K562 (cell line): ENCODE measurements at regions not wholly inside any gene's neighbourhood (a gene's known extent, or its start where the extent isn't known, plus 50 kb on each side); places are given as distances from the start of the nearest gene placed in this dataset.

Source experiments
- BCL6 ChIP-seq: fragments of 250-450 bp; sonication (Bioruptor Pico); IDR thresholded peaks from 2 replicates; pipeline ENCODE4 v1.4.0; 2020
- CTCF ChIP-seq, 3 experiments: IDR thresholded peaks in 2 of 3; conservative IDR thresholded peaks in 1 of 3; 2 replicates each; pipeline ENCODE4 v1.5.1; 2011 to 2012; ENCODE audit warnings: low read length in 3 of 3, mild to moderate bottlenecking in 3 of 3, control low read depth in 2 of 3, improper control_type of control experiment in 1 of 3, inconsistent platforms in 1 of 3, low read depth in 1 of 3, mixed read lengths in 1 of 3, moderate library complexity in 1 of 3; ENCODE audit not compliant: insufficient read depth in 2 of 3
- EP300 ChIP-seq: IDR thresholded peaks from 2 replicates; pipeline ENCODE4 v1.6.1; 2012; ENCODE audit warnings: low read length, improper control_type of control experiment
- FOXK1 ChIP-seq: sonication (generic); formaldehyde crosslinking; IDR thresholded peaks from 2 replicates; pipeline ENCODE4 v1.8.0; 2022; ENCODE audit warnings: missing genetic modification reagents, mild to moderate bottlenecking, borderline replicate concordance
- GTF2F1 ChIP-seq: IDR thresholded peaks from 2 replicates; pipeline ENCODE4 v1.6.1; 2011; ENCODE audit warnings: low read depth, low read length, improper control_type of control experiment
- JUND ChIP-seq, 2 experiments: IDR thresholded peaks; 2 replicates in 1 of 2; 3 replicates in 1 of 2; pipeline ENCODE4 v1.6.1; 2011; ENCODE audit warnings: borderline replicate concordance in 2 of 2, low read depth in 2 of 2, low read length in 2 of 2, improper control_type of control experiment in 1 of 2, missing biosample characterization in 1 of 2, missing genetic modification characterization in 1 of 2, missing genetic modification reagents in 1 of 2
- NR3C1 ChIP-seq: sonication (generic); formaldehyde crosslinking; IDR thresholded peaks from 2 replicates; pipeline ENCODE4 v1.8.1; 2022; ENCODE audit warnings: missing genetic modification reagents
- POLR2A ChIP-seq: fragments of 450-650 bp; conservative IDR thresholded peaks from 2 replicates; pipeline ENCODE4 v1.6.1; 2016
- POLR2AphosphoS5 ChIP-seq: IDR thresholded peaks from 2 replicates; pipeline ENCODE4 v1.6.1; 2011; ENCODE audit warnings: mild to moderate bottlenecking, low read depth, low read length, moderate library complexity; ENCODE audit not compliant: control insufficient read depth, insufficient read depth
- RCOR1 ChIP-seq, 2 experiments: IDR thresholded peaks; 2 replicates each; pipeline ENCODE4 v1.6.1; 2012; ENCODE audit warnings: low read depth in 2 of 2, low read length in 2 of 2, borderline replicate concordance in 1 of 2, improper control_type of control experiment in 1 of 2
- ZKSCAN8 ChIP-seq: fragments of 200-800 bp; sonication (Bioruptor generic); IDR thresholded peaks from 2 replicates; pipeline ENCODE4 v1.6.1; 2016; ENCODE audit warnings: missing genetic modification characterization, missing compliant biosample characterization
- ZNF263 ChIP-seq: sonication (generic); formaldehyde crosslinking; IDR thresholded peaks from 2 replicates; pipeline ENCODE4 v1.8.0; 2022; ENCODE audit warnings: mild to moderate bottlenecking, missing genetic modification reagents, borderline replicate concordance
- ZNF518B ChIP-seq: fragments of 250-450 bp; sonication (Bioruptor Pico); IDR thresholded peaks from 2 replicates; pipeline ENCODE4 v1.5.0; 2021; ENCODE audit warnings: mild to moderate bottlenecking, moderate library complexity

GRCh38 chr21:16047904-16048303, 318.1 kb downstream of the USP25 start:
- no peak for TF ChIP-seq BCL6 (CRISPR knock-in tag)
- TF ChIP-seq POLR2A: no peak
- no peak for TF ChIP-seq ZNF263 (CRISPR knock-in tag)
- no peak for TF ChIP-seq POLR2AphosphoS5
- TF ChIP-seq FOXK1 (CRISPR knock-in tag): no peak
- TF ChIP-seq NR3C1 (CRISPR knock-in tag): no peak
- no peak for TF ChIP-seq ZKSCAN8 (CRISPR knock-in tag)
- TF ChIP-seq GTF2F1: no peak
- TF ChIP-seq CTCF (IDR thresholded peaks at IDR 0.05 in 2 of 3, conservative IDR thresholded peaks at IDR 0.05 in 1 of 3; ENCODE audit: insufficient read depth in 2 of 3, low read depth in 1 of 3, low read length in 3 of 3): no peak
- no peak for TF ChIP-seq RCOR1 (IDR thresholded peaks at IDR 0.05; ENCODE audit: borderline replicate concordance in 1 of 2, low read depth in 2 of 2, low read length in 2 of 2)
- TF ChIP-seq ZNF518B (CRISPR knock-in tag): no peak
- no peak for TF ChIP-seq EP300
- TF ChIP-seq JUND (IDR thresholded peaks at IDR 0.05; ENCODE audit: borderline replicate concordance, low read depth, low read length): no peak
- TF ChIP-seq JUND (tag; IDR thresholded peaks at IDR 0.05; ENCODE audit: borderline replicate concordance, low read depth, low read length): no peak
